Loucy (cell line): ENCODE measurements at regions not wholly inside any gene's neighbourhood (a gene's known extent, or its start where the extent isn't known, plus 50 kb on each side); places are given as distances from the start of the nearest gene placed in this dataset.

ENCODE experiments used
- H2AFZ ChIP-seq: fragments of 200-600 bp; sonication (generic); 2 replicates; pipeline ENCODE4 v1.6.0; 2016; ENCODE audit warnings: antibody characterized with exemption, mild to moderate bottlenecking, low read length, moderate library complexity
- H3F3A ChIP-seq: fragments of 200-600 bp; 2 replicates; pipeline ENCODE4 v1.6.0; 2016; ENCODE audit warnings: antibody characterized with exemption, low read depth, mild to moderate bottlenecking
- H3K27me3 ChIP-seq: fragments of 200-600 bp; sonication (generic); 2 replicates; pipeline ENCODE4 v1.6.1; 2014; ENCODE audit warnings: low read length, mild to moderate bottlenecking; ENCODE audit not compliant: insufficient read depth, poor library complexity, severe bottlenecking
- H3K36me3 ChIP-seq: fragments of 200-600 bp; sonication (generic); 2 replicates; pipeline ENCODE4 v1.6.1; 2016; ENCODE audit warnings: low read length; ENCODE audit not compliant: insufficient read depth
- H3K4me1 ChIP-seq: fragments of 200-600 bp; sonication (generic); 2 replicates; pipeline ENCODE4 v1.5.1; 2014; ENCODE audit warnings: low read length, mild to moderate bottlenecking; ENCODE audit not compliant: insufficient read depth, poor library complexity, severe bottlenecking
- H3K4me2 ChIP-seq: fragments of 200-600 bp; sonication (generic); 2 replicates; pipeline ENCODE4 v1.6.0; 2014; ENCODE audit warnings: antibody characterized with exemption, low read length, low read depth, mild to moderate bottlenecking; ENCODE audit not compliant: poor library complexity, severe bottlenecking
- H3K4me3 ChIP-seq: fragments of 200-600 bp; sonication (generic); 2 replicates; pipeline ENCODE4 v1.5.1; 2014; ENCODE audit warnings: low read length, mild to moderate bottlenecking, mixed read lengths; ENCODE audit not compliant: poor library complexity, severe bottlenecking
- H3K79me2 ChIP-seq: fragments of 200-600 bp; sonication (generic); 2 replicates; pipeline ENCODE4 v1.6.1; 2014; ENCODE audit warnings: low read length; ENCODE audit not compliant: insufficient read depth
- H3K9ac ChIP-seq: fragments of 200-600 bp; sonication (generic); 2 replicates; pipeline ENCODE4 v1.6.0; 2014; ENCODE audit warnings: mild to moderate bottlenecking, low read depth, low read length, moderate library complexity; ENCODE audit not compliant: poor library complexity, severe bottlenecking
- H3K9me2 ChIP-seq: fragments of 200-600 bp; sonication (generic); replicated peaks from 2 replicates; pipeline ENCODE4 v1.6.1; 2016; ENCODE audit warnings: low read depth, low read length, mixed read lengths
- H3K9me3 ChIP-seq: fragments of 200-600 bp; sonication (generic); 2 replicates; pipeline ENCODE4 v1.6.1; 2014; ENCODE audit warnings: mild to moderate bottlenecking, antibody characterized with exemption, low read length, low read depth; ENCODE audit not compliant: insufficient read depth
- H4K20me1 ChIP-seq: fragments of 200-600 bp; sonication (generic); 2 replicates; pipeline ENCODE4 v1.6.0; 2014; ENCODE audit warnings: antibody characterized with exemption, low read length, mild to moderate bottlenecking; ENCODE audit not compliant: insufficient read depth, poor library complexity, severe bottlenecking
- EZH2phosphoT487 ChIP-seq: fragments of 200-600 bp; IDR thresholded peaks from 2 replicates; pipeline ENCODE4 v1.6.1; 2018; ENCODE audit warnings: antibody characterized with exemption, mild to moderate bottlenecking, moderate library complexity, borderline replicate concordance
- TF ChIP-seq, protein P1 (sequence below): fragments of 200-600 bp; sonication (generic); conservative IDR thresholded peaks from 2 replicates; pipeline ENCODE4 v1.5.1; 2014; ENCODE audit warnings: mild to moderate bottlenecking, antibody characterized with exemption, low read length

DNA sequence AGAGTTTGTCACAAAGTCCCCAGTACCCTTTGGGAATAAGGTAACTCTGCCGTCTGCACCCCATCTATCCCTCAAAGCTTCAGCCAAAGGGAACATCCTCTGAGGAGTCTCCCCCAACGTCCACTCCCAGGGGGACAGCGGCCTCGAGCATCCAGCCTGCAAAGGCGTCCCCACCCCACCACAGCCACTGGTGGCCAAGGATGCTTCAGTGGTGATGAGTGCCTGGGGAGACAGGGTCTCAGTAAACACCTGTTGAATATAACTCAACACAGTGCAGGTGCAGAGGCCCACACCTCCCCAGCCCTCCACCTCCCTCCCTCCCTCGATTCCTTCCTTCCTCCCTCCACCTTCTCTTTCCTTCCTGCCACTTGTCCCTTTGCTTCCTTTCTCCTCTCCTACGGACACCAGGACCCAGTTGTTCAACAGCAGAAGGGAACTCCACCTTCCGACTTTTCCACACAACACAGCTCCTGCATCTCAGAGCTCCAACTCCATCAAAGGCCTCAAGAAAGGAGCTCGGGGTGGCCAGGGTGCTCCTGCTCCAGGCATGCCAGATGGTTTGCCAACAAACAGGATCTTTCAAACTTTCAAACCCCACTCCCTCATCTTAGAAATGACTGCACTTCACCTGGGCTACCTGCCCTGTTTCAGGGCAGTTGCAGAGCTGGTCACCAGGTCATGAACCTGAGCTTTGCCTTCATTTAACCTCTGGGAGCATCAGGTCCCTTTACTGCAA lies 87.8 kb upstream of the SNTG2 start:
- H3K79me2 ChIP-seq = no peaks in the 10 kb centered on the region
- H3K4me2 ChIP-seq = no peak overlapping the region
- H3K27me3 ChIP-seq = no peaks in the 10 kb centered on the region
- H4K20me1 ChIP-seq = no peaks in the 10 kb centered on the region
- H3K9me3 ChIP-seq = no peaks in the 10 kb centered on the region
- TF ChIP-seq, protein P1, sequence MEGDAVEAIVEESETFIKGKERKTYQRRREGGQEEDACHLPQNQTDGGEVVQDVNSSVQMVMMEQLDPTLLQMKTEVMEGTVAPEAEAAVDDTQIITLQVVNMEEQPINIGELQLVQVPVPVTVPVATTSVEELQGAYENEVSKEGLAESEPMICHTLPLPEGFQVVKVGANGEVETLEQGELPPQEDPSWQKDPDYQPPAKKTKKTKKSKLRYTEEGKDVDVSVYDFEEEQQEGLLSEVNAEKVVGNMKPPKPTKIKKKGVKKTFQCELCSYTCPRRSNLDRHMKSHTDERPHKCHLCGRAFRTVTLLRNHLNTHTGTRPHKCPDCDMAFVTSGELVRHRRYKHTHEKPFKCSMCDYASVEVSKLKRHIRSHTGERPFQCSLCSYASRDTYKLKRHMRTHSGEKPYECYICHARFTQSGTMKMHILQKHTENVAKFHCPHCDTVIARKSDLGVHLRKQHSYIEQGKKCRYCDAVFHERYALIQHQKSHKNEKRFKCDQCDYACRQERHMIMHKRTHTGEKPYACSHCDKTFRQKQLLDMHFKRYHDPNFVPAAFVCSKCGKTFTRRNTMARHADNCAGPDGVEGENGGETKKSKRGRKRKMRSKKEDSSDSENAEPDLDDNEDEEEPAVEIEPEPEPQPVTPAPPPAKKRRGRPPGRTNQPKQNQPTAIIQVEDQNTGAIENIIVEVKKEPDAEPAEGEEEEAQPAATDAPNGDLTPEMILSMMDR = no peak
- TF ChIP-seq EZH2phosphoT487 = no peak
- H3K9ac ChIP-seq = no peak overlapping the region
- H2AFZ ChIP-seq = no peak overlapping the region
- no peaks in the 10 kb centered on the region for H3K9me2 ChIP-seq
- H3K4me1 ChIP-seq = peaks cover 12% of the 10 kb centered on the region
- H3K36me3 ChIP-seq = no peaks in the 10 kb centered on the region
- no peaks in the 10 kb centered on the region; the same call in 1 of the 2 replicates for H3F3A ChIP-seq
- H3K4me3 ChIP-seq = no peak overlapping the region

DNA sequence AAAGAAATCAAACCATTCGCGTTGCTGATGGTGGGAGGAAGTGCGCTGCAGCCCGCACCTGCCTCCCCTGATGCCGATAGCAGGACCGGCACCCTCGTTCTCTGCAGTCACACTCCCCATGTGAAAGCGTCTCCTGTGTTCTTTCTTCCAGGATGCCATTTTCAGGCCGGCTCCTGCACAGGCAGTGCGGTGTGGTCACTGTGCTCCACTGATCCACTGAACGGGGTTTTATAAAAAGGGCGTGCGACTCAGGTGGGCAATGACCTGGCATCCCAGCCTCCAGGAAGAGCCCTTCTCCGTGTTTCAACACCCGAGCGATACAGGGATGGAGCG lies 88.3 kb upstream of the SNTG2 start:
- no peak overlapping the region for H3K9ac ChIP-seq
- H3K36me3 ChIP-seq = no peaks in the 10 kb centered on the region
- H4K20me1 ChIP-seq = no peaks in the 10 kb centered on the region
- H3K27me3 ChIP-seq = no peaks in the 10 kb centered on the region
- no peak for TF ChIP-seq EZH2phosphoT487
- TF ChIP-seq, protein P1 = no peak
- no peaks in the 10 kb centered on the region; the same call in 1 of the 2 replicates for H3F3A ChIP-seq
- no peaks in the 10 kb centered on the region for H3K9me3 ChIP-seq
- H3K4me1 ChIP-seq = peaks cover 12% of the 10 kb centered on the region
- no peak overlapping the region for H3K4me2 ChIP-seq
- H3K4me3 ChIP-seq = no peak overlapping the region
- H3K9me2 ChIP-seq = no peaks in the 10 kb centered on the region
- no peak overlapping the region for H2AFZ ChIP-seq
- no peaks in the 10 kb centered on the region for H3K79me2 ChIP-seq

- H3K36me3 ChIP-seq = no peaks in the 10 kb centered on the region
- H3K9me2 ChIP-seq = no peaks in the 10 kb centered on the region
- TF ChIP-seq, protein P1 = no peak
- no peak for TF ChIP-seq EZH2phosphoT487
- no peak overlapping the region for H2AFZ ChIP-seq
- H3K4me1 ChIP-seq = peaks cover 12% of the 10 kb centered on the region
- no peaks in the 10 kb centered on the region for H3K27me3 ChIP-seq
- H3K4me3 ChIP-seq = no peak overlapping the region
- no peak overlapping the region for H3K4me2 ChIP-seq
- no peaks in the 10 kb centered on the region; the same call in 1 of the 2 replicates for H3F3A ChIP-seq
- no peaks in the 10 kb centered on the region for H4K20me1 ChIP-seq
- H3K9me3 ChIP-seq = no peaks in the 10 kb centered on the region
- H3K79me2 ChIP-seq = no peaks in the 10 kb centered on the region
- H3K9ac ChIP-seq = no peak overlapping the region
Measured at GRCh38 chr2:861655-862354, 88.8 kb upstream of the SNTG2 start.
